ENCODE measurements at regions not wholly inside any gene's neighbourhood (a gene's known extent, or its start where the extent isn't known, plus 50 kb on each side); places are given as distances from the start of the nearest gene placed in this dataset.
"Not testable (repeated sequence)": the region's sequence is repeated elsewhere in the genome, so short reads cannot be mapped to it uniquely, and the experiment has no call there.

DNA sequence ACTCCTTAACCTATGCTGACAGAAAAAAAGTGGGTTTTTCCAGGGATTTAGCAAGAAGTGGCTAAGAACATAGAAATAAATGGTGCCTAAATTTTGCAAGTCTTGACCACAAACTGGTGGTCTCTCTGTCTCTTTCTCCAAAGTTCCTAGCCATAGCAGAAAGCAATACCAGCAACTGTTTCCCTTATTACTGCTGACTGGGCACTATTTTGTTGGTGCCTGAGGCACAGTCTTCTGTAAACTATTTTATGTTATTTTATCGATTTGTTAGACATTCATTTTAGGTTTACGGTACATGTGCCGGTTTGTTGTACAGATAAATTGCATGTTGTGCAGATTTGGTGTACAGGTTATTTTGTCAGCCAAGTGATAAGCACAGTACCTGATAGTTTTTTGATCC is 234.6 kb upstream of the TECRL start:
- no peaks in the 10 kb centered on the region for H3K9me2 ChIP-seq (ENCODE audit: insufficient read depth, low read length)
- TF ChIP-seq, protein P1, sequence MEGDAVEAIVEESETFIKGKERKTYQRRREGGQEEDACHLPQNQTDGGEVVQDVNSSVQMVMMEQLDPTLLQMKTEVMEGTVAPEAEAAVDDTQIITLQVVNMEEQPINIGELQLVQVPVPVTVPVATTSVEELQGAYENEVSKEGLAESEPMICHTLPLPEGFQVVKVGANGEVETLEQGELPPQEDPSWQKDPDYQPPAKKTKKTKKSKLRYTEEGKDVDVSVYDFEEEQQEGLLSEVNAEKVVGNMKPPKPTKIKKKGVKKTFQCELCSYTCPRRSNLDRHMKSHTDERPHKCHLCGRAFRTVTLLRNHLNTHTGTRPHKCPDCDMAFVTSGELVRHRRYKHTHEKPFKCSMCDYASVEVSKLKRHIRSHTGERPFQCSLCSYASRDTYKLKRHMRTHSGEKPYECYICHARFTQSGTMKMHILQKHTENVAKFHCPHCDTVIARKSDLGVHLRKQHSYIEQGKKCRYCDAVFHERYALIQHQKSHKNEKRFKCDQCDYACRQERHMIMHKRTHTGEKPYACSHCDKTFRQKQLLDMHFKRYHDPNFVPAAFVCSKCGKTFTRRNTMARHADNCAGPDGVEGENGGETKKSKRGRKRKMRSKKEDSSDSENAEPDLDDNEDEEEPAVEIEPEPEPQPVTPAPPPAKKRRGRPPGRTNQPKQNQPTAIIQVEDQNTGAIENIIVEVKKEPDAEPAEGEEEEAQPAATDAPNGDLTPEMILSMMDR (conservative IDR thresholded peaks at IDR 0.05; ENCODE audit: low read length) = no peak
- no peak for TF ChIP-seq EZH2phosphoT487 (IDR thresholded peaks at IDR 0.05; ENCODE audit: borderline replicate concordance, low read depth, low read length)
- no peaks in the 10 kb centered on the region for H3K4me1 ChIP-seq (ENCODE audit: insufficient read depth, low read length, poor library complexity, severe bottlenecking)

DNA sequence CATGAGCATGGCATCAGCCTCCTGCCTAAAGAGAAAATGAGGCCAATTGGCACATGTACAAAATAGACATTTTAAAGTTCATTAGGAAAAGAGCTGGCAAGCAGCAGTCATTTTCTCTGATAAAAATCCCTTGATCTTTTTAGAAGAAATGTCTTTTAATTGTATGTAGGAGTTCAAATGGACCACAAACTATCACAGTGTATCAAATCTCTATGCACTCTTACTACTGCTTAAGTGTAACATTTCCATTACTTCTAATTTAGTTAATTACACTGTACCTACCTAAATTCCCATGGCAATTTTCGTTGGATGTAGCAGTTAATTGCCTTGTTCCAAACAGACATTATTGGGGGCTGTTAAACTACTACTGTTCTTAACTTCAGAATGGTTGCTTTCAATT is 233.7 kb upstream of the TECRL start:
- intact Hi-C loops (cut with micrococcal nuclease; ENCODE audit: unreplicated experiment) = no loop called here
- Histone ChIP-seq H3K9me3 (ENCODE audit: low read length) (no peaks in the 10 kb centered on the region), H3K9me2 (ENCODE audit: insufficient read depth, low read length) (no peaks in the 10 kb centered on the region), H3K79me2 (ENCODE audit: insufficient read depth, low read depth, low read length) (no peaks in the 10 kb centered on the region), H3K27ac (ENCODE audit: low read depth, low read length, poor library complexity, severe bottlenecking) (no peak overlapping the region), H4K20me1 (ENCODE audit: insufficient read depth, low read length) (no peaks in the 10 kb centered on the region), H3K4me1 (ENCODE audit: insufficient read depth, low read length, poor library complexity, severe bottlenecking) (no peaks in the 10 kb centered on the region), H3K36me3 (ENCODE audit: insufficient read depth, low read length) (no peaks in the 10 kb centered on the region), H2AFZ (ENCODE audit: low read length) (no peak overlapping the region), H3K4me2 (ENCODE audit: low read length) (no peak overlapping the region), H3K4me3 (ENCODE audit: low read depth, low read length, poor library complexity, severe bottlenecking) (no peak overlapping the region)
- no peak for DNase-seq (ENCODE audit: low spot score)
- ChIA-PET CTCF (ENCODE audit: unreplicated experiment) (no interaction called here), POLR2A (interaction anchor here (0.6 kb wide), 1 partner anchor 13 kb away, joined by 4 read pairs; no protein-coding TSS in a partner anchor)
- TF ChIP-seq EZH2phosphoT487 (IDR thresholded peaks at IDR 0.05; ENCODE audit: borderline replicate concordance, low read depth, low read length) = no peak
- TF ChIP-seq, protein P1 (conservative IDR thresholded peaks at IDR 0.05; ENCODE audit: low read length) = no peak
- no TSS peak for BruUV-seq (replicated peaks)

More for the DNA sequence above, 234.6 kb upstream of the TECRL start:
- Histone ChIP-seq H3K9me3 (ENCODE audit: low read length) (no peaks in the 10 kb centered on the region), H3K79me2 (ENCODE audit: insufficient read depth, low read depth, low read length) (no peaks in the 10 kb centered on the region), H4K20me1 (ENCODE audit: insufficient read depth, low read length) (no peaks in the 10 kb centered on the region), H3K4me2 (ENCODE audit: low read length) (no peak overlapping the region), H2AFZ (ENCODE audit: low read length) (no peak overlapping the region), H3K4me3 (ENCODE audit: low read depth, low read length, poor library complexity, severe bottlenecking) (no peak overlapping the region), H3K36me3 (ENCODE audit: insufficient read depth, low read length) (no peaks in the 10 kb centered on the region), H3K27ac (ENCODE audit: low read depth, low read length, poor library complexity, severe bottlenecking) (no peak overlapping the region)
- POLR2A ChIA-PET = no interaction called here
- CTCF ChIA-PET (ENCODE audit: unreplicated experiment) = no interaction called here
- no TSS peak for BruUV-seq (replicated peaks)
- DNase-seq (ENCODE audit: low spot score) = no peak
- intact Hi-C loops (cut with micrococcal nuclease; ENCODE audit: unreplicated experiment) = no loop called here

DNA sequence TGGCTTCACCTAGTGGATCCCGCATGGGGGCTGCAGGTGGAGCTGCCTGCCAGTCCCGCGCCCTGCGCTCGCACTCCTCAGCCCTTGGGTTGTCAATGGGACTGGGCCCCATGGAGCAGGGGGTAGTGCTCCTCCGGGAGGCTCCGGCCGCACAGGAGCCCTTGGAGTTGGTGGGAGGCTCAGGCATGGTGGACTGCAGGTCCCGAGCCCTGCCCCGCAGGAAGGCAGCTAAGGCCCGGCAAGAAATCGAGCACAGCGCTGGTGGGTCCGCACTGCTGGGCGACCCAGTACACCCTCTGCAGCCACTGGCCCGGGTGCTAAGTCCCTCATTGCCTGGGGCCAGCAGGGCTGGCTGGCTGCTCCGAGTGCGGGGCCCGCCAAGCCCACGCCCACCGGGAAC is 231.2 kb upstream of the TECRL start:
- H3K9me2 ChIP-seq (ENCODE audit: insufficient read depth, low read length); H2AFZ ChIP-seq (ENCODE audit: low read length); DNase-seq (ENCODE audit: low spot score); H4K20me1 ChIP-seq (ENCODE audit: insufficient read depth, low read length); H3K4me2 ChIP-seq (ENCODE audit: low read length); intact Hi-C loops (cut with micrococcal nuclease; ENCODE audit: unreplicated experiment); BruUV-seq (replicated peaks); CTCF ChIA-PET (ENCODE audit: unreplicated experiment); H3K79me2 ChIP-seq (ENCODE audit: insufficient read depth, low read depth, low read length); POLR2A ChIA-PET; H3K9me3 ChIP-seq (ENCODE audit: low read length); H3K27ac ChIP-seq (ENCODE audit: low read depth, low read length, poor library complexity, severe bottlenecking); H3K4me1 ChIP-seq (ENCODE audit: insufficient read depth, low read length, poor library complexity, severe bottlenecking); H3K4me3 ChIP-seq (ENCODE audit: low read depth, low read length, poor library complexity, severe bottlenecking); H3K36me3 ChIP-seq (ENCODE audit: insufficient read depth, low read length): not testable (repeated sequence)

Measured in OCI-LY7 (cell line).